OCI-LY7 (cell line): ENCODE measurements at regions not wholly inside any gene's neighbourhood (a gene's known extent, or its start where the extent isn't known, plus 50 kb on each side); places are given as distances from the start of the nearest gene placed in this dataset.

Experiments
- BruUV-seq: library from RNA; stranded (reverse); fragments of 400-500 nt; replicated peaks from 2 replicates; lab custom pipeline; 2021; lab: Mats Ljungman, UMichigan
- CTCF ChIA-PET: fragments of 300-600 bp; sonication (Branson Sonifier 250); formaldehyde crosslinking; loops from one replicate; lab custom pipeline; 2022; ENCODE audit warnings: antibody characterized with exemption; ENCODE audit not compliant: unreplicated experiment; lab: Charles Lee
- POLR2A ChIA-PET: fragments of 300-600 bp; sonication (Branson Sonifier 250); formaldehyde crosslinking; loops from one replicate; lab custom pipeline; 2022; ENCODE audit warnings: antibody characterized with exemption; lab: Charles Lee
- DNase-seq: peaks from one replicate; pipeline ENCODE4 v3.0.0-alpha.2; 2015; ENCODE audit warnings: low spot score
- H2AFZ ChIP-seq: fragments of 200-600 bp; sonication (generic), shearing (Covaris generic); 2 replicates; pipeline ENCODE4 v1.6.1; 2014; ENCODE audit warnings: mild to moderate bottlenecking, antibody characterized with exemption, low read length, moderate library complexity
- H3K27ac ChIP-seq: fragments of 200-600 bp; sonication (generic); 2 replicates; pipeline ENCODE4 v1.5.1; 2014; ENCODE audit warnings: mixed run types, low read depth, mild to moderate bottlenecking, moderate library complexity, low read length, inconsistent platforms; ENCODE audit not compliant: poor library complexity, severe bottlenecking
- H3K36me3 ChIP-seq: fragments of 200-600 bp; sonication (generic); 2 replicates; pipeline ENCODE4 v1.6.1; 2014; ENCODE audit warnings: mild to moderate bottlenecking, antibody characterized with exemption, low read length, moderate library complexity, mixed read lengths; ENCODE audit not compliant: insufficient read depth
- H3K4me1 ChIP-seq: fragments of 200-600 bp; sonication (generic); 2 replicates; pipeline ENCODE4 v1.5.1; 2014; ENCODE audit warnings: mild to moderate bottlenecking, low read length; ENCODE audit not compliant: insufficient read depth, poor library complexity, severe bottlenecking
- H3K4me2 ChIP-seq: fragments of 200-600 bp; sonication (generic); 2 replicates; pipeline ENCODE4 v1.6.1; 2014; ENCODE audit warnings: mild to moderate bottlenecking, low read length
- H3K4me3 ChIP-seq: fragments of 200-600 bp; sonication (generic); 2 replicates; pipeline ENCODE4 v1.5.1; 2014; ENCODE audit warnings: mild to moderate bottlenecking, low read depth, low read length; ENCODE audit not compliant: poor library complexity, severe bottlenecking
- H3K79me2 ChIP-seq: fragments of 200-600 bp; sonication (generic); 2 replicates; pipeline ENCODE4 v1.6.1; 2016; ENCODE audit warnings: low read depth, mild to moderate bottlenecking, low read length, moderate library complexity, mixed read lengths; ENCODE audit not compliant: insufficient read depth
- H3K9me2 ChIP-seq: fragments of 200-600 bp; sonication (generic); 2 replicates; pipeline ENCODE4 v1.6.1; 2016; ENCODE audit warnings: mild to moderate bottlenecking, low read length, mixed read lengths; ENCODE audit not compliant: insufficient read depth
- H3K9me3 ChIP-seq: fragments of 200-600 bp; sonication (generic); 2 replicates; pipeline ENCODE4 v1.6.1; 2014; ENCODE audit warnings: mild to moderate bottlenecking, mixed run types, low read length, mixed read lengths
- H4K20me1 ChIP-seq: fragments of 200-600 bp; sonication (generic); 2 replicates; pipeline ENCODE4 v1.6.1; 2014; ENCODE audit warnings: mild to moderate bottlenecking, antibody characterized with exemption, low read length, moderate library complexity, mixed read lengths; ENCODE audit not compliant: insufficient read depth
- EZH2phosphoT487 ChIP-seq: fragments of 200-600 bp; sonication (generic); IDR thresholded peaks from 2 replicates; pipeline ENCODE4 v1.6.1; 2018; ENCODE audit warnings: low read depth, borderline replicate concordance, mild to moderate bottlenecking, mixed run types, antibody characterized with exemption, low read length, moderate library complexity, mixed read lengths
- intact Hi-C: fragments of 100-400 bp; cut with micrococcal nuclease; formaldehyde crosslinking; loops from one replicate; pipeline ENCODE4 v1.10.0; 2022; ENCODE audit not compliant: unreplicated experiment
- TF ChIP-seq, protein P1 (sequence below): fragments of 200-600 bp; sonication (generic); conservative IDR thresholded peaks from 2 replicates; pipeline ENCODE4 v1.5.1; 2014; ENCODE audit warnings: mild to moderate bottlenecking, antibody characterized with exemption, low read length, moderate library complexity, mixed read lengths

DNA sequence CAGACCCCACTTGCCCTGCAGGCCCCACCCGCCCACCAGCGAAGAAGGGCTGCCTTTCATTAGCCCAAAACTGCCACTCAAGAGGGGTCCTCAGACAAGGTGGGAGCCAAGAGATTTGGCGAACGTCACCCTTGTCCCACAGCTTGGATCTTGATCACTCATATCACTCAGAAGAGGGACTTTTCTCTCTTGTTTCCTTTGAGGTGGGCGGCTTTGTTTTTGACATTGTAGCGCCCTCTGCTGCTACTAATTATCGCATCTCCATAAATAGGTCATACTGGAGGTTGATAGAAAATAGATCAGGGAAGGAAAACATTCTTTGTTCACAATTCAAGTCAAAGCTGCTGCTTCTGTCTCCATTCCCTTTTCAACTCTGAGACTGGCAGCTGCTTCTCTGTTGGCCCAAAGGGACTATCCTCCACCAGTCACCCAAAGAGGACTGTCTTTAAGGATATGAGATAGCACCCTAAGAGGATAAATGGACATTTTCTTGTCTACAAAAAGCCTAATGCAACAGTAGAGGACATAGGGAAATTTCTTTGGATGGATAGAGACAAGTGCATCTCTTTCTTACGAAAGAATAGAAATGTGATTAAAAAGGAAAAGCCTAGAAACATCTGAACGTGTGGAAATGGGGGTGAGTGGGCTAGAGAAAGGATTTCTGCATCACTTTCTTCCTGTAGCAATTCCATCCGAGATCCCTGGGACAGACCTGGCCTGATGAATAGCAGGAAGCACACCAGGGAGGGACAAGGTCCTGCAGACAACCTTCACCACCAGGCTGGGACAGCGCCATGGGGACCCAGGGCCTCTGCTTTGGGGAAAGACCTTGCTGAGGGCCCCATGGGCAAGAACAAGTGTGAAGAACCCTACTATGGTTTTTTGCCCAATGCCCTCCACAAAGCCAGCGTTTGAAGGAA lies 115.8 kb downstream of the DAD1 start:
- BruUV-seq = no TSS peak

DNA sequence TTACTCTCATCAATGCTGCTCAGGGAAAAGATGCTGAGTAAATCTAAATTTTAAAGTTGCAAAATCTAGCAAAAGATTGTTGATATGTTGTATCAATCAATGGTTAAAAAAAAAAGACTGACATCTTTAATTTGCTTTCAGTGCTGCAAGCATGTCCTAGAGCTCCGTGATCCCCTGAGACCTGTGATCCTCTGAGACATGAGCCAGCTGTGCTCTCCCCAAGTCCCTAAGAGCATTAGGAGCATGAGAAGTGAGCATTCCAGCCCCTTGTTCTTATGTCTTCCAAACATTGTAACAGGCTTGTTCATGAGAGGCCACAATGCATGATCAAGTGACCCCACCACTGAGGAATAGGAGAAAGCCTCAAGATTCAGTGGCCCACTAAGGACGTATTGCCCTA lies 116.6 kb downstream of the DAD1 start:
- Histone ChIP-seq H3K27ac (peak overlapping the region; percentile 81), H3K4me2 (peak overlapping the region; percentile 82), H2AFZ (peak overlapping the region; percentile 43; the same call in 1 of the 2 replicates)

More for the DNA sequence above, 115.8 kb downstream of the DAD1 start:
- ChIA-PET POLR2A (interaction anchor here (0.9 to 3.7 kb wide), 10 partner anchors 14 to 84 kb away, joined by 3 to 27 read pairs (median 6); no protein-coding TSS in a partner anchor), CTCF (interaction anchor here (0.8 to 4.7 kb wide), 6 partner anchors 14 to 97 kb away, joined by 3 to 80 read pairs (median 4); no protein-coding TSS in a partner anchor)
- peak overlapping the region; percentile 43; the same call in 1 of the 2 replicates for H2AFZ ChIP-seq
- H4K20me1 ChIP-seq = no peaks in the 10 kb centered on the region
- H3K4me1 ChIP-seq = peaks cover 98% of the 10 kb centered on the region
- H3K4me2 ChIP-seq = peak overlapping the region; percentile 82
- peak overlapping the region; percentile 37 for H3K4me3 ChIP-seq
- intact Hi-C loops = loop anchor here (1.0 to 10.0 kb wide), 8 partner anchors 60 to 188 kb away; no protein-coding TSS in a partner anchor
- H3K79me2 ChIP-seq = no peaks in the 10 kb centered on the region
- no peaks in the 10 kb centered on the region for H3K9me2 ChIP-seq
- DNase-seq = peak; percentile 89
- TF ChIP-seq, protein P1, sequence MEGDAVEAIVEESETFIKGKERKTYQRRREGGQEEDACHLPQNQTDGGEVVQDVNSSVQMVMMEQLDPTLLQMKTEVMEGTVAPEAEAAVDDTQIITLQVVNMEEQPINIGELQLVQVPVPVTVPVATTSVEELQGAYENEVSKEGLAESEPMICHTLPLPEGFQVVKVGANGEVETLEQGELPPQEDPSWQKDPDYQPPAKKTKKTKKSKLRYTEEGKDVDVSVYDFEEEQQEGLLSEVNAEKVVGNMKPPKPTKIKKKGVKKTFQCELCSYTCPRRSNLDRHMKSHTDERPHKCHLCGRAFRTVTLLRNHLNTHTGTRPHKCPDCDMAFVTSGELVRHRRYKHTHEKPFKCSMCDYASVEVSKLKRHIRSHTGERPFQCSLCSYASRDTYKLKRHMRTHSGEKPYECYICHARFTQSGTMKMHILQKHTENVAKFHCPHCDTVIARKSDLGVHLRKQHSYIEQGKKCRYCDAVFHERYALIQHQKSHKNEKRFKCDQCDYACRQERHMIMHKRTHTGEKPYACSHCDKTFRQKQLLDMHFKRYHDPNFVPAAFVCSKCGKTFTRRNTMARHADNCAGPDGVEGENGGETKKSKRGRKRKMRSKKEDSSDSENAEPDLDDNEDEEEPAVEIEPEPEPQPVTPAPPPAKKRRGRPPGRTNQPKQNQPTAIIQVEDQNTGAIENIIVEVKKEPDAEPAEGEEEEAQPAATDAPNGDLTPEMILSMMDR = peak; percentile 96
- no peak for TF ChIP-seq EZH2phosphoT487
- no peaks in the 10 kb centered on the region for H3K36me3 ChIP-seq
- no peaks in the 10 kb centered on the region for H3K9me3 ChIP-seq
- peak overlapping the region; percentile 81 for H3K27ac ChIP-seq

More for the DNA sequence above, 116.6 kb downstream of the DAD1 start:
- CTCF ChIA-PET = interaction anchor here (0.8 to 4.7 kb wide), 8 partner anchors 13 to 98 kb away, joined by 3 to 80 read pairs (median 6); no protein-coding TSS in a partner anchor
- BruUV-seq = no TSS peak
- Histone ChIP-seq H3K4me1 (peaks cover 91% of the 10 kb centered on the region), H3K36me3 (no peaks in the 10 kb centered on the region), H3K9me3 (no peaks in the 10 kb centered on the region), H3K4me3 (no peak overlapping the region), H4K20me1 (no peaks in the 10 kb centered on the region), H3K79me2 (no peaks in the 10 kb centered on the region), H3K9me2 (no peaks in the 10 kb centered on the region)
- no peak for DNase-seq
- intact Hi-C loops = loop anchor here (2.0 to 10.0 kb wide), 3 partner anchors 60 to 188 kb away; no protein-coding TSS in a partner anchor
- no peak for TF ChIP-seq EZH2phosphoT487
- TF ChIP-seq, protein P1 = no peak
- POLR2A ChIA-PET = interaction anchor here (0.6 to 3.7 kb wide), 13 partner anchors 13 to 97 kb away, joined by 3 to 27 read pairs (median 6); no protein-coding TSS in a partner anchor
